ENCODE measurements at regions not wholly inside any gene's neighbourhood (a gene's known extent, or its start where the extent isn't known, plus 50 kb on each side); places are given as distances from the start of the nearest gene placed in this dataset.

DNA sequence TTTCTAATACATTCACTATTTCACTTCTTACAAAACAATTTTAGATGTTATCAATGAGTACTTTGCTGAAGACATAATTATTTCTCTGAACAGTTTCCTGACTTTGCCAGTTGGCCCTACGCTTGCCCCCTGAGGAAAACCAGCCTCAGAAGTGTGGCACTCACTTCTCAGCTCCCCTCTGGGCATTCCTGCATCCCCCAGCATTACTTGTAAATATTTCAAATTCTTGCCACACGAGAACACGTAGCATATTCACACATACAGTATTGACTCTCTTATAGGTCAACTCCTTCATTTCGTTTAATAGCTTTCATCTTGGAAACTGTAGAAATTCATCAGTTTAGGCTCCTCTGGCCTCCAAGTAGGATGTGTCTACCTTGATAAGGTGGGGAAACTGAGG is 65.2 kb downstream of the OTX2 start:
- peak; percentile 15 to 23 for DNase-seq (ENCODE audit: low read depth in 1 of 2, low spot score in 1 of 2)

DNA sequence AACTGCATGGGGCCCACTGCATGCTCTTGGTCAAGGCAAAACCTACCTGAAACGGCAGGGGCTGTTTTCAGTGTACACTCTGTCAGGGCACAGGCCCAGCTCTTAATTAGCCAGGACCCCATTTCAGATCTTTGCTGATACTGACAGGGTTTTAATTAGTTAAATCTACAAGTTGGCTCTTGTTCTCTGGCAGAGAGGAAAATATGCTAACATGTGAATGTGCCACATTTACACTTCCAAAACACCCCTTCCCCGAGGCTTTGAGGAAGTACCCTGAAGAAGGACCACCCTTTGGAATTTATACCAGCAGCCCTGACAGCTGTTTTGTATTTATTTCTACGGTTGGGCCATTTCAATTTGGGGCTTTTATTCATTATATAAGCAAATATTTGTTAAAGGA is 66.3 kb downstream of the OTX2 start:
- TF ChIP-seq JUND (IDR thresholded peaks at IDR 0.05; ENCODE audit: low read depth) = no peak
- in situ Hi-C loops (cut with HindIII; ENCODE audit: low pct_unique_long_range_greater_than_20kb, low sequenced_read_pairs) = no loop called here
- DNase-seq (ENCODE audit: low read depth in 1 of 2, low spot score in 1 of 2) = no peak

More for the DNA sequence above, 65.2 kb downstream of the OTX2 start:
- no peak for TF ChIP-seq JUND (IDR thresholded peaks at IDR 0.05; ENCODE audit: low read depth)
- in situ Hi-C loops (cut with HindIII; ENCODE audit: low pct_unique_long_range_greater_than_20kb, low sequenced_read_pairs) = no loop called here

DNA sequence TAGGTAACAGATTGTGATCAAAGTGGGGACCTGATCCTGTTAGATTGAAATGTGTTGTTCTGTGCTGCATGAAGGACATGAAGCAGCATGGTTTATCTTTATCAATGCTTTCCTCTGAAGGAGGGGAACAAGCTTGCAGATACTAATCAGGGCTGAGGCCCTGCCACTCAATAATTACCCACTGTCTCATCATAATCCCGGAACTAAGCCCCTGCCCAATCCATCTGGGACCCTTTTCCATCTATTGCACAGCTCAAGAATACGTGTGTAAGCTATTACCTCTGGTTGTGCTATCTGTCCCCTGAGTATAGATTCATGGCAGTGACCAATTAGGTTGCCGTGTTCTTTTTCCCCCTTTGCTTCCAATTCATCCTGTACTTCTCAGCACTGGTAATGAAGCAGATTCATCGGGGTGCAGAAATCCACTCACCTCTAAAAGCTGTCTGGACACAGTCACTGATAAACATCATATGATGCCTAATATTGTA is 67.8 kb downstream of the OTX2 start:
- no peak for DNase-seq (ENCODE audit: low read depth in 1 of 2, low spot score in 1 of 2)
- TF ChIP-seq JUND (IDR thresholded peaks at IDR 0.05; ENCODE audit: low read depth) = no peak
- in situ Hi-C loops (cut with HindIII; ENCODE audit: low pct_unique_long_range_greater_than_20kb, low sequenced_read_pairs) = no loop called here

DNA sequence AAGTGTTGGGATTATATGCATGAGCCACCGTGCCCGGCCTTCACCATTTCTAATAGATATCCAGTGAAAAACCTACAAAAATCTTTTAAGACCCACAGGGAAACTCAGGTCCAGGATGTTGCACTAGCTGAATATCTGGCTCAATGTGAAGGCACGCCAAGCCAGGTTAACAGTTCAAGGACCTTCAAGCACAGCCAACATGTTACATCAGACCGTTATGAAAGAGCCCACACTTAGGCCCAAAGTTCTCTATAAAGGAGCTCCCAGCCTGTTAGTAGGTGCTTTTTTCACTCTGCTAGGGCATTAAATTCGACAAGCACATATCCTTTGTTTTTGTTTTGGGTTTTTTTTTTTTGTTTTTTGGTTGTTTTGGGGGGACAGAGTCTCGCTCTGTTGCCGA is 69.0 kb downstream of the OTX2 start:
- in situ Hi-C loops (cut with HindIII; ENCODE audit: low pct_unique_long_range_greater_than_20kb, low sequenced_read_pairs) = no loop called here
- TF ChIP-seq JUND (IDR thresholded peaks at IDR 0.05; ENCODE audit: low read depth) = no peak
- no peak for DNase-seq (ENCODE audit: low read depth in 1 of 2, low spot score in 1 of 2)

DNA sequence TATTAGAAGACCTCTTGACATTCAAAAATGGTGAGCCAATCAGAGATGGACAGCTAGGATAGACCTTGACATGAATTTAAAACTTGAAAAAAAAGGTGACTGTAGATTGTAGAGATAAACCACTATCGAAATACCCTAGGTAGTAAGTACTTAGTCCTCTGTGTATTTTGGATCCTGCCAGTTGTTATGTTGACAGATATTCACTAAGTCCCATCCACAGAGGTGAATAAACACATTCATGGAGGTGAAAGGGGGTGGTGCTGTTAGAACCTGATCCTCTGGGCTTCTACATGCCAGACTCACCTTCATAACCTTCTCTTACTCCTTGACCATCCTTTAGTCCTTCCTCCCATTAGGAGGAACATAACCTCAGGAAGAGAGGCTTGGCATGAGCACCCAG is 72.3 kb downstream of the OTX2 start:
- DNase-seq (ENCODE audit: low read depth in 1 of 2, low spot score in 1 of 2) = no peak
- in situ Hi-C loops (cut with HindIII; ENCODE audit: low pct_unique_long_range_greater_than_20kb, low sequenced_read_pairs) = no loop called here

DNA sequence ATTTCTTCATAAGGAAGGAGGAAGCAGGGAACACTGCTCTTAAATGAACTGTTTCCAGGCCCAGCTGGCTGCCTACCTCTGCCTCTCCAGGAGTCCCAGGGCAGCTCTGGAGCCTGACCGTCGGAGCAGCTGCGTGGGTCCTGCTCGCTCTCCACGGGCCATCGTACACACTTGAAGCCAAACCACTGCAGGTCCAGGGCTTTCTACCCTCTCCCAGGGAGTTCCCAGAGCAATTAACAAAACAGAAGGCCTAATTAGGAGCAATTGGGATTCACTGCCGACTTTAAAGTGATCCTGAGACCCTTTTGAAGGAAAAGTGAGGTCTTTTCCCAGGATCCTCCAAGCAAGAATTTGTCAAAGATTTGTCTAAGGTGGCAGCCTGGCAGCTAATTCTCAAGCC is 76.9 kb downstream of the OTX2 start:
- DNase-seq (ENCODE audit: low read depth in 1 of 2, low spot score in 1 of 2) = no peak
- in situ Hi-C loops (cut with HindIII; ENCODE audit: low pct_unique_long_range_greater_than_20kb, low sequenced_read_pairs) = no loop called here
- no peak for TF ChIP-seq JUND (IDR thresholded peaks at IDR 0.05; ENCODE audit: low read depth)

More for the DNA sequence above, 72.3 kb downstream of the OTX2 start:
- TF ChIP-seq JUND (IDR thresholded peaks at IDR 0.05; ENCODE audit: low read depth) = no peak

DNA sequence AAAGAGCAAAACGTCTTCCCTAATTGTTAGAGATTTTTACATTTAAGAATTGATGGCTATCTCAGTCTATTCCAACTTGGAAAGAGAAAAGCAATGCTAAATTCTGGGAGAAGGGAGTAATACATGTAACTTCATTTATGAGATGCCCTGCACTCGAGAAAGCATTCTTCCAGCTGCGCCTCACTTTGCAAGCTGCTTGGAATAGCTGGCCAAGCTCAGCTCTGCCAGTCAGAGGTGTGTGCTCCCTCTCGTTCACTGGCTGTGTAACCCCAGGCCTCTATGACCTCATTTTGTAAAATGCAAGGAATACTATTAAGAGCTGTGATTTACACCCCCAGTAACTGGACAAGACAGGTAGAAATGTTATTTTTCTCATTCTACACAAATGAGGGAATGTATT is 79.1 kb downstream of the OTX2 start:
- no peak for TF ChIP-seq JUND (IDR thresholded peaks at IDR 0.05; ENCODE audit: low read depth)
- in situ Hi-C loops (cut with HindIII; ENCODE audit: low pct_unique_long_range_greater_than_20kb, low sequenced_read_pairs) = no loop called here
- peak in 1 of 2 experiments; percentile 13 for DNase-seq (ENCODE audit: low read depth in 1 of 2, low spot score in 1 of 2)

DNA sequence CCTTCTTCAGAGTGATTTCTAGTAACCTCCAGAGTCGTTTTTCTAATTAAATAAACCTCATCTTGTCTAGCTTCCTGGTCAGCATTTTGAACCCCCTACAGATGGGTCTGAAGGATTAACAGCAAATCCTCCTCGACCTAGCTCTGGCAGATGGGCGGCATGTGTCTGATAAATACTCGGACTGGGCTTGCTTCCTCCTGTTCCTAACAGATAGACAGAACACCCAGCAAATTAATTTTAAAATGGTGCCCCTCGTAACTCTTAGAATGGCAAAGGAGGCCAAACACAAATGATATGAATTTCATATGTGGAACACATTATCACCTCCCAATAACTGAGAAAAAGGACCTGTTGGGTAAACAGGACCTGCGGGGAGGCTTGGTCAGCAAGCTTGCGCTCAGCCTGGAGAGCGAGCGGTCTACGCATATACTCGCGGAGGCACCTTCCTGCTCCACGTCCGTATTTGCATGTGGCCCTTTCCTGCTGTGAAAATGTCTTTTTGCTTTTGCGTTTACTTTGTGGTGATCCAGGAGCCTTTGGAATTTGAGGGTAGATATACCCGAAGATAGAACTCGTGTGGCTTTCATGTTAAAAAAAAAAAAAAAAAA is 79.6 kb downstream of the OTX2 start:
- peak in 1 of 2 experiments; percentile 37 for DNase-seq (ENCODE audit: low read depth in 1 of 2, low spot score in 1 of 2)
- no peak for TF ChIP-seq JUND (IDR thresholded peaks at IDR 0.05; ENCODE audit: low read depth)
- in situ Hi-C loops (cut with HindIII; ENCODE audit: low pct_unique_long_range_greater_than_20kb, low sequenced_read_pairs) = no loop called here

DNA sequence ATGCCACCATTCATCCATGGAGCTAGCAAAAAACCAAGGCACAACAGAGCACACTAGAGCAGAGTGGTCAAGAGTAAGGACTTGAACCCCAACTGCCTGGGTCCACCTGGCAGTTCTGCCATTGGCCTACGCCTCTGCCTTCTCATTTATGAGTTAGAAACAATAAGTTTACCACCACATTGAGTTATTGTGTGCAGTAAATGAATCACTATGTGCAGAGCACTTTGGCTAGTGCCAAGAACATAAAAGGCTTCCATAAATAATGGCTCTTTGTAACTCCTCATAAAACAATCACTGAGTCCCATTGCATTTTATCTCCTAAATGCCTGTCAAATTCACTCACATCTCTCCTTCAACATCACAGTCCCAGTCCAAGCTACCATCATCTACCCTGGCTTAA is 86.3 kb downstream of the OTX2 start:
- in situ Hi-C loops (cut with HindIII; ENCODE audit: low pct_unique_long_range_greater_than_20kb, low sequenced_read_pairs) = no loop called here
- TF ChIP-seq JUND (IDR thresholded peaks at IDR 0.05; ENCODE audit: low read depth) = no peak
- DNase-seq (ENCODE audit: low read depth in 1 of 2, low spot score in 1 of 2) = no peak

DNA sequence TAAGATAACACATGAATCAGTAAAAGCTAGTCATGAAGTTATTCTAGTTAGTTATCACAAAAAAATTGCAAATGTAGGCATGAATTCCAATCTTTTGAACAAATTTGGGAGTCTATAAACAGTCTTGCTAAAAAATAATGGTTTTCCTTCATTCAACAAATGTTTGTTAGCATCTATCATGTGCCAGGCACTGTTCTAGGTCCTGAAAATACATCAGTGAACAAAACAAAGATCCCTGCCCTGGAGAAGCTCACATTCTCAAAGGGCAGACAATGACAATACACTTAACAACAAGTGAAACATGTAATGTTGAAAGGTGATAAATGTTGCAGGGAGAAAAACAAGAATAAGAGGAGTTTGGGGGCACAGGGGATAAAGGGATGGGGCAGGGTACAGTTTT is 86.9 kb downstream of the OTX2 start:
- in situ Hi-C loops (cut with HindIII; ENCODE audit: low pct_unique_long_range_greater_than_20kb, low sequenced_read_pairs) = no loop called here
- no peak for TF ChIP-seq JUND (IDR thresholded peaks at IDR 0.05; ENCODE audit: low read depth)
- DNase-seq (ENCODE audit: low read depth in 1 of 2, low spot score in 1 of 2) = no peak

DNA sequence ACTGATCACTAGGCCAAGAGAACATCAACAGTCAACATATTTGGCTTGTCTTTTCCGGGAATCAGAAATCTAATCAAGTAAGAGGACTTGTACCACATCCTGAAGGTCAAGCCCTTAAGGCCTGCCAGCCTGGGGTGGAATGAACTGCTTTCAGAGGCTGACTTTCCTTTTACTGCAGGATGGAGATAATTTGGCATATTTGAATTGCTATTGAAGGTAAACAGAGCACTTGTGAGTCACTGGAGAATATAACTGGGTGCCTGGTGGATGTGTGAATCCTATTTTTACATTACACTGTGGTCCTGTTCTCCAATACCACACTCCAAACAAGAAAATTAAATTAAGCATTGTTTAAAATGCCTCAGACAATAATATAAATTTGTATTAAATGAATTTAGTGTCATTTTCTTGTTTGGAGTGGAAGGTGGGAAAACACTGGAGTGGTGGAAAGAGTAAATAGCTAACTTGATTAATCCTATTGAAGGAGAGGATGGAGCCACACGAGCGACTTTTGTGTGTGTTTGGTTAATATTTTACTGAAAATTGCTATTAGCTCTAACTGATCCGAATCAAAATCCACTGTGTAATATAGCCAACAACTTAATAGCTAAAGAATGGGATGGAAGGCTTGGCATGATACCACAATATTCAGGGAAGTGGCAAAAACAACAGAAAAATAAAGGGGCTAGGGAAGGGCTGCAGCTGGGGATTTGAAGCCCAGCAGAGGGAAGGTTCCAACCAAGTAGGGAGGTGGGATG is 89.4 kb downstream of the OTX2 start:
- TF ChIP-seq JUND (IDR thresholded peaks at IDR 0.05; ENCODE audit: low read depth) = no peak
- in situ Hi-C loops (cut with HindIII; ENCODE audit: low pct_unique_long_range_greater_than_20kb, low sequenced_read_pairs) = no loop called here
- no peak for DNase-seq (ENCODE audit: low read depth in 1 of 2, low spot score in 1 of 2)

DNA sequence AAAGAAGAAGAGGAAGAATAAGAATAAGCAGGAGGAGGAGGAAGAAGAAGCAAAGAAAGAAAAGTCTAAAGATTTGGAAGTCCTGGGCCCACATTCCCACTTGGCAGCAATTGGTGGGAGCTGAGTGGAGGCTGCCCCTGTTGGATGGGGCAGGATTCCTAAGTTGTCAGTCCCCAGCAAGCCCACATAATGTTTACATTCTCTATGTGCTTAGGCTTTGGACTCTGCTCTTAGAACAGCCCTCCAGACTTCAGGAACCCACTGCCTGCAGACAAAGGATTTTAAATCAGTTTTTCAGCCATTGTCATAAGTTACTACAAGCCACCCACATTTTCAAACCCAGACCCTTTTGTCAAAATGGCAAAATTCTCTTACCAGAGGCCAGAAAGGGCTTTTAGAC is 92.0 kb downstream of the OTX2 start:
- in situ Hi-C loops (cut with HindIII; ENCODE audit: low pct_unique_long_range_greater_than_20kb, low sequenced_read_pairs) = no loop called here
- TF ChIP-seq JUND (IDR thresholded peaks at IDR 0.05; ENCODE audit: low read depth) = no peak
- no peak for DNase-seq (ENCODE audit: low read depth in 1 of 2, low spot score in 1 of 2)

DNA sequence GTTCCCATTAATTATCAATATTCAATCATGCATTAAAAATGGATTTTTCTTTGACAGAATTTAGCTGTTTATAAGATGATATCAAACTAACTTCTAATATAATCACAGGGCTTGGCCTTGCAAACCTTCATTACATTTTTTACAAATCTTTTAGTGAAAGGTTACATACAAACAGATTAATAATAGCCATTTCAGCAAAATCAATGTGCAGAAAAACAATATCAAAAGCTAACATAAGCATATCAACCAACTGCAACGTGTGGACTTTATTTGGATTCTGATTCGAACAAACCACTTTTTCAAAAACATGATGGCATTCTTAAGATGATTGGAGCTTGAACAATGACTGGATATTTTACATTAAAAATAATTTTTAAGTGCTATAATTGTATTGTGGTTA is 93.6 kb downstream of the OTX2 start:
- no peak for DNase-seq (ENCODE audit: low read depth in 1 of 2, low spot score in 1 of 2)
- in situ Hi-C loops (cut with HindIII; ENCODE audit: low pct_unique_long_range_greater_than_20kb, low sequenced_read_pairs) = no loop called here
- TF ChIP-seq JUND (IDR thresholded peaks at IDR 0.05; ENCODE audit: low read depth) = no peak
